HEK293 (cell line): ENCODE measurements at regions not wholly inside any gene's neighbourhood (a gene's known extent, or its start where the extent isn't known, plus 50 kb on each side); places are given as distances from the start of the nearest gene placed in this dataset.

Experiments used
- CTCF ChIA-PET: fragments of 350-600 bp; formaldehyde crosslinking; extraction: SDS; loops from one replicate; lab custom pipeline; 2021; ENCODE audit warnings: antibody characterized with exemption; lab: Yijun Ruan, JAX
- POLR2A ChIA-PET: fragments of 300-600 bp; formaldehyde crosslinking; extraction: SDS; loops from one replicate; lab custom pipeline; 2020; ENCODE audit warnings: antibody characterized with exemption, inconsistent platforms; lab: Yijun Ruan, JAX
- H3K27ac ChIP-seq: fragments of 200-500 bp; sonication (Bioruptor generic); 2 replicates; pipeline ENCODE4 v1.5.1; 2014; ENCODE audit warnings: low read depth, low read length, control low read depth, inconsistent platforms; ENCODE audit errors: extremely low read depth
- H3K36me3 ChIP-seq, 2 experiments: fragments of 200-500 bp in 1 of 2; sonication (Bioruptor generic) in 1 of 2; 1 replicate in 1 of 2; 2 replicates in 1 of 2; pipeline ENCODE4 v1.5.1; 2014 to 2017; ENCODE audit warnings: inconsistent platforms in 2 of 2, low read length in 2 of 2; ENCODE audit not compliant: control insufficient read depth in 2 of 2, insufficient read depth in 1 of 2
- H3K4me1 ChIP-seq: fragments of 200-500 bp; sonication (Bioruptor generic); 2 replicates; pipeline ENCODE4 v1.5.1; 2014; ENCODE audit warnings: mild to moderate bottlenecking, low read length, inconsistent platforms; ENCODE audit not compliant: control insufficient read depth, insufficient read depth
- H3K4me3 ChIP-seq: 2 replicates; pipeline ENCODE4 v1.5.1; 2011; ENCODE audit warnings: low read depth, mild to moderate bottlenecking, control low read depth, low read length, moderate library complexity
- H3K9me3 ChIP-seq: fragments of 200-500 bp; sonication (Bioruptor generic); 2 replicates; pipeline ENCODE4 v1.5.1; 2014; ENCODE audit warnings: low read depth, low read length, inconsistent platforms; ENCODE audit not compliant: control insufficient read depth, insufficient read depth
- GLI4 ChIP-seq: fragments of 450-650 bp; formaldehyde crosslinking; IDR thresholded peaks from 2 replicates; pipeline ENCODE4 v1.5.1; 2016; ENCODE audit warnings: missing biosample characterization, missing genetic modification characterization
- MEIS1 ChIP-seq: sonication (generic); formaldehyde crosslinking; IDR thresholded peaks from 2 replicates; pipeline ENCODE4 v1.8.1; 2022; ENCODE audit warnings: missing genetic modification reagents, mild to moderate bottlenecking, borderline replicate concordance
- PATZ1 ChIP-seq: fragments of 450-650 bp; formaldehyde crosslinking; IDR thresholded peaks from 2 replicates; pipeline ENCODE4 v1.5.1; 2016; ENCODE audit warnings: missing biosample characterization, missing genetic modification characterization
- ZBTB8A ChIP-seq: fragments of 450-650 bp; formaldehyde crosslinking; IDR thresholded peaks from 2 replicates; pipeline ENCODE4 v1.5.1; 2016; ENCODE audit warnings: missing biosample characterization, missing genetic modification characterization
- ZNF19 ChIP-seq: fragments of 450-650 bp; formaldehyde crosslinking; IDR thresholded peaks from 2 replicates; pipeline ENCODE4; 2016; ENCODE audit warnings: missing biosample characterization, missing genetic modification characterization, low read depth
- ZNF362 ChIP-seq: fragments of 450-650 bp; formaldehyde crosslinking; IDR thresholded peaks from 2 replicates; pipeline ENCODE4 v1.5.1; 2016; ENCODE audit warnings: missing biosample characterization, missing genetic modification characterization
- ZNF518A ChIP-seq: fragments of 450-650 bp; formaldehyde crosslinking; conservative IDR thresholded peaks from 2 replicates; pipeline ENCODE4 v1.5.1; 2016; ENCODE audit warnings: low read depth, missing biosample characterization, missing genetic modification characterization
- ZNF548 ChIP-seq: fragments of 450-650 bp; formaldehyde crosslinking; IDR thresholded peaks from 2 replicates; pipeline ENCODE4 v1.5.1; 2016; ENCODE audit warnings: missing biosample characterization, missing genetic modification characterization
- TF ChIP-seq, protein P1 (sequence below): fragments of 450-650 bp; formaldehyde crosslinking; IDR thresholded peaks from 2 replicates; pipeline ENCODE4 v1.5.1; 2016; ENCODE audit warnings: missing biosample characterization, missing genetic modification characterization
- TF ChIP-seq, protein P2 (sequence below): fragments of 450-650 bp; formaldehyde crosslinking; IDR thresholded peaks from 2 replicates; pipeline ENCODE4 v1.5.1; 2016; ENCODE audit warnings: missing biosample characterization, missing genetic modification characterization
- TF ChIP-seq, protein P3 (sequence below): fragments of 450-650 bp; formaldehyde crosslinking; IDR thresholded peaks from 2 replicates; pipeline ENCODE4 v1.5.1; 2016; ENCODE audit warnings: missing biosample characterization, missing genetic modification characterization, borderline replicate concordance

DNA sequence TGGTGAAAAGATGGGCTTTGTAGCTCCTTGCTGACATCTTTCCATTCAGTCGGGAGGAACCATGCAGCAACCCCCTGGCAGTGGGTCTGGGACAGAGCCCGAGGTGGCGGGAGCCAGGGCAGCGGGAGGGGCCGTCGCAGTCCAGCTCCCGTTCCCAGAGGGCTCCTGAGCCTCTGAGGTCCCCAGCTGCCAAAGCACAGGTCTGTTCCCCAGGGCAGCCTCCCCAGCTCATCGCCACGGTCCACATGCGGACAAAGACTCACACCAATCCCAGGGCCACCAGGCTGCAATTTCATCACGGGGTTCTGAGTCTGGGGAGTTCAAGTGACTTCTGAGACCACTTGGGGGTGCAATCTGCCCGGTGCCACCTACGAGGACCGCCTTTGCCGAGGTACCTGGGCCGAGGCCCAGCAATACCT is 196.0 kb downstream of the RBFOX3 start (continued):
- TF ChIP-seq, protein P1, sequence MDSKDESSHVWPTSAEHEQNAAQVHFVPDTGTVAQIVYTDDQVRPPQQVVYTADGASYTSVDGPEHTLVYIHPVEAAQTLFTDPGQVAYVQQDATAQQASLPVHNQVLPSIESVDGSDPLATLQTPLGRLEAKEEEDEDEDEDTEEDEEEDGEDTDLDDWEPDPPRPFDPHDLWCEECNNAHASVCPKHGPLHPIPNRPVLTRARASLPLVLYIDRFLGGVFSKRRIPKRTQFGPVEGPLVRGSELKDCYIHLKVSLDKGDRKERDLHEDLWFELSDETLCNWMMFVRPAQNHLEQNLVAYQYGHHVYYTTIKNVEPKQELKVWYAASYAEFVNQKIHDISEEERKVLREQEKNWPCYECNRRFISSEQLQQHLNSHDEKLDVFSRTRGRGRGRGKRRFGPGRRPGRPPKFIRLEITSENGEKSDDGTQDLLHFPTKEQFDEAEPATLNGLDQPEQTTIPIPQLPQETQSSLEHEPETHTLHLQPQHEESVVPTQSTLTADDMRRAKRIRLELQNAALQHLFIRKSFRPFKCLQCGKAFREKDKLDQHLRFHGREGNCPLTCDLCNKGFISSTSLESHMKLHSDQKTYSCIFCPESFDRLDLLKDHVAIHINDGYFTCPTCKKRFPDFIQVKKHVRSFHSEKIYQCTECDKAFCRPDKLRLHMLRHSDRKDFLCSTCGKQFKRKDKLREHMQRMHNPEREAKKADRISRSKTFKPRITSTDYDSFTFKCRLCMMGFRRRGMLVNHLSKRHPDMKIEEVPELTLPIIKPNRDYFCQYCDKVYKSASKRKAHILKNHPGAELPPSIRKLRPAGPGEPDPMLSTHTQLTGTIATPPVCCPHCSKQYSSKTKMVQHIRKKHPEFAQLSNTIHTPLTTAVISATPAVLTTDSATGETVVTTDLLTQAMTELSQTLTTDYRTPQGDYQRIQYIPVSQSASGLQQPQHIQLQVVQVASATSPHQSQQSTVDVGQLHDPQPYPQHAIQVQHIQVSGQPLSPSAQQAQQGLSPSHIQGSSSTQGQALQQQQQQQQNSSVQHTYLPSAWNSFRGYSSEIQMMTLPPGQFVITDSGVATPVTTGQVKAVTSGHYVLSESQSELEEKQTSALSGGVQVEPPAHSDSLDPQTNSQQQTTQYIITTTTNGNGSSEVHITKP: no peak
- no peak for TF ChIP-seq ZBTB8A (tag by site-specific recombination)
- TF ChIP-seq GLI4 (tag by site-specific recombination): no peak

GRCh38 chr17:79414063-79414792 is 196.6 kb downstream of the RBFOX3 start:
- no peaks in the 10 kb centered on the region for H3K4me1 ChIP-seq
- H3K36me3 ChIP-seq: no peaks in the 10 kb centered on the region
- H3K27ac ChIP-seq: no peak overlapping the region
- H3K9me3 ChIP-seq: no peaks in the 10 kb centered on the region
- TF ChIP-seq ZNF19 (tag by site-specific recombination): no peak
- no peak for TF ChIP-seq ZNF548 (tag by site-specific recombination)
- no peak for TF ChIP-seq ZNF362
- no peak for TF ChIP-seq ZNF518A (tag by site-specific recombination)
- TF ChIP-seq PATZ1 (tag by site-specific recombination): no peak
- no peak for TF ChIP-seq MEIS1 (CRISPR knock-in tag)
- TF ChIP-seq, protein P2, sequence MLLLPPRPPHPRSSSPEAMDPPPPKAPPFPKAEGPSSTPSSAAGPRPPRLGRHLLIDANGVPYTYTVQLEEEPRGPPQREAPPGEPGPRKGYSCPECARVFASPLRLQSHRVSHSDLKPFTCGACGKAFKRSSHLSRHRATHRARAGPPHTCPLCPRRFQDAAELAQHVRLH: no peak
- TF ChIP-seq, protein P3, sequence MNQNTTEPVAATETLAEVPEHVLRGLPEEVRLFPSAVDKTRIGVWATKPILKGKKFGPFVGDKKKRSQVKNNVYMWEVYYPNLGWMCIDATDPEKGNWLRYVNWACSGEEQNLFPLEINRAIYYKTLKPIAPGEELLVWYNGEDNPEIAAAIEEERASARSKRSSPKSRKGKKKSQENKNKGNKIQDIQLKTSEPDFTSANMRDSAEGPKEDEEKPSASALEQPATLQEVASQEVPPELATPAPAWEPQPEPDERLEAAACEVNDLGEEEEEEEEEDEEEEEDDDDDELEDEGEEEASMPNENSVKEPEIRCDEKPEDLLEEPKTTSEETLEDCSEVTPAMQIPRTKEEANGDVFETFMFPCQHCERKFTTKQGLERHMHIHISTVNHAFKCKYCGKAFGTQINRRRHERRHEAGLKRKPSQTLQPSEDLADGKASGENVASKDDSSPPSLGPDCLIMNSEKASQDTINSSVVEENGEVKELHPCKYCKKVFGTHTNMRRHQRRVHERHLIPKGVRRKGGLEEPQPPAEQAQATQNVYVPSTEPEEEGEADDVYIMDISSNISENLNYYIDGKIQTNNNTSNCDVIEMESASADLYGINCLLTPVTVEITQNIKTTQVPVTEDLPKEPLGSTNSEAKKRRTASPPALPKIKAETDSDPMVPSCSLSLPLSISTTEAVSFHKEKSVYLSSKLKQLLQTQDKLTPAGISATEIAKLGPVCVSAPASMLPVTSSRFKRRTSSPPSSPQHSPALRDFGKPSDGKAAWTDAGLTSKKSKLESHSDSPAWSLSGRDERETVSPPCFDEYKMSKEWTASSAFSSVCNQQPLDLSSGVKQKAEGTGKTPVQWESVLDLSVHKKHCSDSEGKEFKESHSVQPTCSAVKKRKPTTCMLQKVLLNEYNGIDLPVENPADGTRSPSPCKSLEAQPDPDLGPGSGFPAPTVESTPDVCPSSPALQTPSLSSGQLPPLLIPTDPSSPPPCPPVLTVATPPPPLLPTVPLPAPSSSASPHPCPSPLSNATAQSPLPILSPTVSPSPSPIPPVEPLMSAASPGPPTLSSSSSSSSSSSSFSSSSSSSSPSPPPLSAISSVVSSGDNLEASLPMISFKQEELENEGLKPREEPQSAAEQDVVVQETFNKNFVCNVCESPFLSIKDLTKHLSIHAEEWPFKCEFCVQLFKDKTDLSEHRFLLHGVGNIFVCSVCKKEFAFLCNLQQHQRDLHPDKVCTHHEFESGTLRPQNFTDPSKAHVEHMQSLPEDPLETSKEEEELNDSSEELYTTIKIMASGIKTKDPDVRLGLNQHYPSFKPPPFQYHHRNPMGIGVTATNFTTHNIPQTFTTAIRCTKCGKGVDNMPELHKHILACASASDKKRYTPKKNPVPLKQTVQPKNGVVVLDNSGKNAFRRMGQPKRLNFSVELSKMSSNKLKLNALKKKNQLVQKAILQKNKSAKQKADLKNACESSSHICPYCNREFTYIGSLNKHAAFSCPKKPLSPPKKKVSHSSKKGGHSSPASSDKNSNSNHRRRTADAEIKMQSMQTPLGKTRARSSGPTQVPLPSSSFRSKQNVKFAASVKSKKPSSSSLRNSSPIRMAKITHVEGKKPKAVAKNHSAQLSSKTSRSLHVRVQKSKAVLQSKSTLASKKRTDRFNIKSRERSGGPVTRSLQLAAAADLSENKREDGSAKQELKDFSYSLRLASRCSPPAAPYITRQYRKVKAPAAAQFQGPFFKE: no peak
- CTCF ChIA-PET: interaction anchor here (1.3 to 1.6 kb wide), 4 partner anchors 13 to 198 kb away, joined by 4 to 8 read pairs (median 6); no protein-coding TSS in a partner anchor
- POLR2A ChIA-PET: interaction anchor here (0.6 to 0.7 kb wide), 2 partner anchors 23 to 122 kb away, joined by 3 read pairs; no protein-coding TSS in a partner anchor
- no peak overlapping the region for H3K4me3 ChIP-seq
